AG04450 (cell line): ENCODE measurements at regions not wholly inside any gene's neighbourhood (a gene's known extent, or its start where the extent isn't known, plus 50 kb on each side); places are given as distances from the start of the nearest gene placed in this dataset. TPM values are rescaled to one million over a fixed set of nuclear protein-coding genes. Genes with fewer than 3 reads are reported as not detected.

Experiments
- CTCF ChIA-PET: fragments of 300-600, 350-600 bp; formaldehyde crosslinking; extraction: SDS; loops from one replicate; lab custom pipeline; 2022; ENCODE audit warnings: antibody characterized with exemption, inconsistent platforms; lab: Charles Lee
- POLR2A ChIA-PET: fragments of 350-600 bp; formaldehyde crosslinking; extraction: SDS; loops from one replicate; lab custom pipeline; 2021; ENCODE audit warnings: antibody characterized with exemption, inconsistent platforms; lab: Yijun Ruan, JAX
- DNase-seq: peaks from one replicate; pipeline ENCODE4 v3.0.0-alpha.2; 2011; ENCODE audit warnings: low read depth, low spot score
- H3K27ac ChIP-seq: one replicate; pipeline ENCODE4 v1.5.1; 2012; ENCODE audit warnings: low read depth, low read length, control low read depth
- H3K27me3 ChIP-seq: one replicate; pipeline ENCODE4 v1.6.0; 2012; ENCODE audit warnings: low read length; ENCODE audit not compliant: control insufficient read depth, insufficient read depth
- H3K4me3 ChIP-seq: 2 replicates; pipeline ENCODE4 v1.5.1; 2011; ENCODE audit warnings: mild to moderate bottlenecking, low read depth, low read length, control low read depth
- H3K9me3 ChIP-seq: 2 replicates; pipeline ENCODE4 v1.5.1; 2012; ENCODE audit warnings: low read length; ENCODE audit not compliant: control insufficient read depth, insufficient read depth
- small RNA-seq: library from RNA; depleted of rRNA; stranded (forward); fragments of <200 nt; gene quantifications from one replicate; pipeline ENCODE3, GENCODE V24; 2012; ENCODE audit warnings: low read depth; ENCODE audit not compliant: insufficient read length
- TF ChIP-seq, protein P1 (sequence below): IDR thresholded peaks from 2 replicates; pipeline ENCODE4 v1.5.1; 2011; ENCODE audit warnings: low read depth, low read length, control low read depth, inconsistent platforms

DNA sequence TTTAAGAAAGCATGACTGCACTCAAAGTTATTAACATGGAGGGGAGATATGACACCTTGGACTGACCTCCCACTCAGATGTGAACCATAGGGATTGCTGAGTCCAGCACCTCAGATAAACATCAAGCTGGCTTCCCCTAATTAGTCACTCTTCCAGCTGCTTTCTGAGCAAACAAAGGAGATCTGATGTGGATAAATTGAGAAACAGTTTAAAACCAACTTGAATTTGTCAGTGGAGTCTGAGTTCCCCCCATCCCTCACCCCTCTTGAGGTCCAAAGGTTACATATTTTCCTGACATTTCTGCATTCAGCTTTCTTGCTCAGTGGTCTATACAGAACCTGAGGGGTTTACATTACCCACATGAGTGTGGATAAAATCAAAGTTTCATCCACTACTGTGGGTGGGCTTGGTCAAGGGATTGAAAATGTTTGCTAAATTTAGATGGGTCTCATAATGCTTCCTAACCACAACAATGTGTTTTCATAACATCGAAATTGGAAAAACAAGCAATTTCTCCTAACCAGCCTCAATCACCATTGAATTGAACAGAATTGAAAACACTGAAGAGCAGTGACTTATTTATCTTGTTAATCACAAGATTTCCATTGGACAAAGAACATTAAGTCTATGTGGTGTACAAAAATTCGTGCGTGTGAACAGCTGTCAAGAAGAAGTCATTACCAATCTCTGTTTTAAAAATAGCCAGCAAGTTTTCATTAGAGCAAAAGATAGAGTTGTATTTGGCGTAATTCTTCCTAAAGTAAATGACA lies 292.3 kb downstream of the METTL15 start:
- peak; percentile 58 for DNase-seq
- no peaks in the 10 kb centered on the region for H3K27me3 ChIP-seq
- TF ChIP-seq, protein P1, sequence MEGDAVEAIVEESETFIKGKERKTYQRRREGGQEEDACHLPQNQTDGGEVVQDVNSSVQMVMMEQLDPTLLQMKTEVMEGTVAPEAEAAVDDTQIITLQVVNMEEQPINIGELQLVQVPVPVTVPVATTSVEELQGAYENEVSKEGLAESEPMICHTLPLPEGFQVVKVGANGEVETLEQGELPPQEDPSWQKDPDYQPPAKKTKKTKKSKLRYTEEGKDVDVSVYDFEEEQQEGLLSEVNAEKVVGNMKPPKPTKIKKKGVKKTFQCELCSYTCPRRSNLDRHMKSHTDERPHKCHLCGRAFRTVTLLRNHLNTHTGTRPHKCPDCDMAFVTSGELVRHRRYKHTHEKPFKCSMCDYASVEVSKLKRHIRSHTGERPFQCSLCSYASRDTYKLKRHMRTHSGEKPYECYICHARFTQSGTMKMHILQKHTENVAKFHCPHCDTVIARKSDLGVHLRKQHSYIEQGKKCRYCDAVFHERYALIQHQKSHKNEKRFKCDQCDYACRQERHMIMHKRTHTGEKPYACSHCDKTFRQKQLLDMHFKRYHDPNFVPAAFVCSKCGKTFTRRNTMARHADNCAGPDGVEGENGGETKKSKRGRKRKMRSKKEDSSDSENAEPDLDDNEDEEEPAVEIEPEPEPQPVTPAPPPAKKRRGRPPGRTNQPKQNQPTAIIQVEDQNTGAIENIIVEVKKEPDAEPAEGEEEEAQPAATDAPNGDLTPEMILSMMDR = no peak

DNA sequence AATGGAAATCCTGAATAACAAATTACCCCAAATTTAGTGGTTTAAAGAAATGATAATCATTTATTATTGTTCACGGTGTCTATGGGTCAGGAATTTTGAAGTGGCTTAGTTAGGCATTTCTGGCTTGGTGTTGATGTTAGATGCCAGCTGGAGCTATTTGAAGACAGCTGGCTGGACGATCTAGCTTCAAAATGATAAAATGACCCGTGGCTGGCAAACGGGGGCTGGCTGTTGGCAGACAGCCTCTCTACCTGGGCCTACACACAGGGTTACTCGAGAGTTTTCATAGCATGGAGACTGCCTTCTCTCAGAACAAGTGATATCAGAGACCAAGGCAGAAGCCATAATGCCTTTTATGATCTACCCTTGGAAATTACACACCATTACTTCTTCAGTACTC lies 285.2 kb downstream of the METTL15 start:
- H3K9me3 ChIP-seq = no peaks in the 10 kb centered on the region
- DNase-seq = no peak
- TF ChIP-seq, protein P1 = no peak
- no peak overlapping the region for H3K27ac ChIP-seq
- H3K27me3 ChIP-seq = no peaks in the 10 kb centered on the region
- no peak overlapping the region for H3K4me3 ChIP-seq
- CTCF ChIA-PET = no interaction called here
- POLR2A ChIA-PET = no interaction called here

More for the DNA sequence above, 292.3 kb downstream of the METTL15 start:
- no peaks in the 10 kb centered on the region for H3K9me3 ChIP-seq
- CTCF ChIA-PET = no interaction called here
- no peak overlapping the region for H3K27ac ChIP-seq
- no peak overlapping the region for H3K4me3 ChIP-seq
- POLR2A ChIA-PET = interaction anchor here (0.9 kb wide), 1 partner anchor 64 kb away, joined by 6 read pairs; no protein-coding TSS in a partner anchor

DNA sequence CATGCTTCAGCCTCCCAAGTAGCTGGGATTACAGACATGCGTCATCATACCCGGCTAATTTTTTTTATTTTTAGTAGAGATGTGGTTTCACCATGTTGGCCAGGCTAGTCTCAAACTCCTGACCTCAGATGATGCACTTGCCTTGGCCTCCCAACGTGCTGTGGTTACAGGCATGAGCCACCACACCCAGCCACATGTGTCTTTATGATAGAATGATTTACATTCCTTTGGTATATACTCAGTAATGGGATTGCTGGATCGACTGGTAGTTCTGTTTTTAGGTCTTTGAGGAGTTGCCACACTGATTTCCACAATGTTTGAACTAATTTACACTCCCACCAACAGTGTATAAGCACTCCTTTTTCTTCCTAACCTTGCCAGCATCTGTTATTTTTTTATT lies 276.2 kb downstream of the METTL15 start:
- ChIA-PET CTCF (no interaction called here), POLR2A (interaction anchor here (0.7 kb wide), 1 partner anchor 450 kb away, joined by 3 read pairs; no protein-coding TSS in a partner anchor)
- no peaks in the 10 kb centered on the region for H3K27me3 ChIP-seq
- H3K27ac ChIP-seq = no peak overlapping the region
- no peak overlapping the region for H3K4me3 ChIP-seq
- H3K9me3 ChIP-seq = 0 out of 2 replicates have a peak, but pooled peaks cover 4% of the 10 kb centered on the region
- DNase-seq = peak; percentile 76
- TF ChIP-seq, protein P1 = no peak

DNA sequence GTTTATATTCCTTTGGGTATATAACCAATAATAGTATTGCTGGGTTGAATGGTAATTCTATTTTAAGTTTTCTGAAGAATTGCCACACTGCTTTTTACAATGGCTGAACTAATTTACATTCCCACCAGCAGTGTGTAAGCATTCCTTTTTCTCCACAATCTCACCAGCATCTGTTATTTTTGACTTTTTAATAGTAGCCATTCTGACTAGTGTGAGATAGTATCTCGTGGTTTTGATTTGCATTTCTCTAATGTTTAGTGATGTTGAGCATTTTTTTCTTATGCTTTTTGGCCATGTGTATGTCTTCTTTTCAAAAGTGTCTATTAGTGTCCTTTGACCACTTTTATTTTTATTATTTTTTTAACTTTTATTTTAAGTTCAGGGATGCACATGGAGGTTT lies 275.3 kb downstream of the METTL15 start:
- no peaks in the 10 kb centered on the region for H3K27me3 ChIP-seq
- H3K4me3 ChIP-seq = no peak overlapping the region
- H3K9me3 ChIP-seq = 0 out of 2 replicates have a peak, but pooled peaks cover 4% of the 10 kb centered on the region
- no peak for DNase-seq
- CTCF ChIA-PET = no interaction called here
- H3K27ac ChIP-seq = no peak overlapping the region
- POLR2A ChIA-PET = no interaction called here
- TF ChIP-seq, protein P1 = no peak

Small RNA genes in the stretch of these regions (small RNA-seq; reads per million reads assigned to genes)
- not detected for gene MIR8068
- not detected for gene RN7SL240P
